A549 (cell line): ENCODE measurements at regions not wholly inside any gene's neighbourhood (a gene's known extent, or its start where the extent isn't known, plus 50 kb on each side); places are given as distances from the start of the nearest gene placed in this dataset.

Experiments
- ATAC-seq, 2 experiments: fragments of 200-7000 bp in 1 of 2; fragments of >200 bp in 1 of 2; cut with Nextera tagmentation in 1 of 2; cut with Tn5 transposase in 1 of 2; 3 replicates each; pipeline versions ENCODE4 v1.8.0 to v1.9.1; 2018 to 2020; ENCODE audit warnings: mild to moderate bottlenecking in 1 of 2, moderate library complexity in 1 of 2
- CTCF ChIA-PET: fragments of 300-600 bp; sonication (Branson Sonifier 250); formaldehyde crosslinking; extraction: SDS; loops from one replicate; lab custom pipeline; 2021; ENCODE audit warnings: antibody characterized with exemption, inconsistent platforms; lab: Yijun Ruan, JAX
- POLR2A ChIA-PET: fragments of 350-600 bp; formaldehyde crosslinking; extraction: SDS; loops from one replicate; lab custom pipeline; 2021; ENCODE audit warnings: antibody characterized with exemption, inconsistent platforms; lab: Yijun Ruan, JAX
- DNase-seq, 2 experiments: peaks; one replicate each; pipeline versions ENCODE4 v3.0.0 to v3.0.0-alpha.2; 2011 to 2016; ENCODE audit warnings: low read depth in 1 of 2, low spot score in 1 of 2
- FAIRE-seq: peaks from 2 replicates; lab custom pipeline; 2011; peaks lifted over from hg19 to GRCh38; lab: Jason Lieb, UNC
- H3K27ac ChIP-seq, 2 experiments: fragments of >200 bp; sonication (Bioruptor Twin); formaldehyde crosslinking; 3 replicates each; pipeline ENCODE4 v1.5.1; 2016 to 2017
- H3K4me1 ChIP-seq: fragments of >200 bp; sonication (Bioruptor Twin); formaldehyde crosslinking; 3 replicates; pipeline ENCODE4 v1.6.1; 2016
- H3K4me2 ChIP-seq: fragments of >200 bp; sonication (Bioruptor Twin); formaldehyde crosslinking; 3 replicates; pipeline ENCODE4 v1.6.1; 2016
- H3K4me3 ChIP-seq: fragments of >200 bp; sonication (Bioruptor Twin); formaldehyde crosslinking; 3 replicates; pipeline ENCODE4 v1.5.1; 2016
- H3K9me3 ChIP-seq: fragments of >200 bp; sonication (Bioruptor Twin); formaldehyde crosslinking; 3 replicates; pipeline ENCODE4 v1.6.1; 2016
- ATOH8 ChIP-seq: fragments of 250-450 bp; sonication (Bioruptor Pico); IDR thresholded peaks from 2 replicates; pipeline ENCODE4 v1.5.0; 2020; ENCODE audit warnings: low read depth, mild to moderate bottlenecking, moderate library complexity
- BCL3 ChIP-seq: fragments of >200 bp; sonication (Bioruptor Twin); formaldehyde crosslinking; IDR thresholded peaks from 3 replicates; pipeline ENCODE4 v1.6.1; 2016
- BHLHE40 ChIP-seq: IDR thresholded peaks from 2 replicates; pipeline ENCODE4 v1.6.1; 2012; ENCODE audit warnings: low read depth, low read length, inconsistent platforms
- CBX2 ChIP-seq: fragments of 200-600 bp; sonication (generic); IDR thresholded peaks from 2 replicates; pipeline ENCODE4 v1.6.1; 2016; ENCODE audit warnings: low read depth, mild to moderate bottlenecking, borderline replicate concordance
- CBX8 ChIP-seq: fragments of 200-600 bp; sonication (generic); IDR thresholded peaks from 2 replicates; pipeline ENCODE4 v1.6.1; 2016
- CEBPB ChIP-seq, 2 experiments: fragments of >200 bp in 1 of 2; sonication (Bioruptor Twin) in 1 of 2; formaldehyde crosslinking in 1 of 2; IDR thresholded peaks; 2 replicates each; pipeline ENCODE4 v1.6.1; 2012 to 2016
- CHD2 ChIP-seq: fragments of 150-350 bp; IDR thresholded peaks from 2 replicates; pipeline ENCODE4 v1.6.1; 2014; ENCODE audit warnings: low read length; ENCODE audit not compliant: partially characterized antibody
- CTCF ChIP-seq: fragments of >200 bp; sonication (Bioruptor Twin); formaldehyde crosslinking; IDR thresholded peaks from 3 replicates; pipeline ENCODE4 v1.5.1; 2016
- EHF ChIP-seq: fragments of 250-450 bp; sonication (Bioruptor Pico); IDR thresholded peaks from 2 replicates; pipeline ENCODE4 v1.5.0; 2020; ENCODE audit warnings: mild to moderate bottlenecking
- FOSB ChIP-seq: fragments of 250-450 bp; sonication (Bioruptor Pico); IDR thresholded peaks from 2 replicates; pipeline ENCODE4 v1.5.0; 2020; ENCODE audit warnings: mild to moderate bottlenecking, moderate library complexity
- FOSL2 ChIP-seq, 2 experiments: fragments of 450-650 bp in 1 of 2; fragments of >200 bp in 1 of 2; sonication (Bioruptor Twin) in 1 of 2; formaldehyde crosslinking; IDR thresholded peaks; 2 replicates each; pipeline versions ENCODE4 v1.5.0 to v1.6.1; 2016 to 2020; ENCODE audit warnings: mild to moderate bottlenecking in 1 of 2, moderate library complexity in 1 of 2
- FOXS1 ChIP-seq: fragments of 250-450 bp; sonication (Bioruptor Pico); IDR thresholded peaks from 2 replicates; pipeline ENCODE4 v1.5.0; 2020; ENCODE audit warnings: mild to moderate bottlenecking, moderate library complexity
- HDAC2 ChIP-seq: fragments of 200-600 bp; sonication (generic); IDR thresholded peaks from 2 replicates; pipeline ENCODE4 v1.6.1; 2016
- HES2 ChIP-seq: fragments of >200 bp; sonication (Bioruptor Twin); formaldehyde crosslinking; IDR thresholded peaks from 2 replicates; pipeline ENCODE4 v1.6.1; 2016
- HOXB5 ChIP-seq: fragments of 250-450 bp; sonication (Bioruptor Pico); IDR thresholded peaks from 2 replicates; pipeline ENCODE4 v1.5.0; 2020; ENCODE audit warnings: mild to moderate bottlenecking, moderate library complexity
- KDM1A ChIP-seq: fragments of 200-600 bp; sonication (generic); IDR thresholded peaks from 2 replicates; pipeline ENCODE4 v1.6.1; 2016; ENCODE audit warnings: low read depth, mild to moderate bottlenecking
- MAX ChIP-seq: IDR thresholded peaks from 2 replicates; pipeline ENCODE4 v1.6.1; 2012
- NFE2L2 ChIP-seq: fragments of 150-350 bp; conservative IDR thresholded peaks from 2 replicates; pipeline ENCODE4 v1.6.1; 2014; ENCODE audit warnings: low read length
- NPAS2 ChIP-seq: fragments of 250-450 bp; sonication (Bioruptor Pico); IDR thresholded peaks from 2 replicates; pipeline ENCODE4 v1.8.0; 2022; ENCODE audit warnings: mild to moderate bottlenecking, moderate library complexity, borderline replicate concordance
- NR3C1 ChIP-seq: fragments of >200 bp; sonication (Bioruptor Twin); formaldehyde crosslinking; IDR thresholded peaks from 3 replicates; pipeline ENCODE4 v1.6.1; 2017
- PHF8 ChIP-seq: fragments of 200-600 bp; sonication (generic); IDR thresholded peaks from 2 replicates; pipeline ENCODE4 v1.6.1; 2016; ENCODE audit warnings: low read depth, mild to moderate bottlenecking, antibody characterized with exemption, moderate library complexity, borderline replicate concordance
- POLR2A ChIP-seq: IDR thresholded peaks from 2 replicates; pipeline ENCODE4 v1.6.1; 2012; ENCODE audit warnings: mild to moderate bottlenecking, low read length
- RNF2 ChIP-seq: fragments of 200-600 bp; sonication (generic); IDR thresholded peaks from 2 replicates; pipeline ENCODE4 v1.6.1; 2016; ENCODE audit warnings: low read depth, mild to moderate bottlenecking, antibody characterized with exemption, moderate library complexity, borderline replicate concordance
- SREBF2 ChIP-seq: fragments of 450-650 bp; IDR thresholded peaks from 2 replicates; pipeline ENCODE4 v1.6.1; 2014; ENCODE audit warnings: mild to moderate bottlenecking, moderate library complexity
- TFCP2L1 ChIP-seq: fragments of 250-450 bp; sonication (Bioruptor Pico); IDR thresholded peaks from 2 replicates; pipeline ENCODE4 v1.5.0; 2021; ENCODE audit warnings: mild to moderate bottlenecking
- USF2 ChIP-seq: fragments of 450-650 bp; IDR thresholded peaks from 2 replicates; pipeline ENCODE4 v1.6.1; 2014; ENCODE audit warnings: antibody characterized with exemption
- ZC3H11A ChIP-seq: fragments of 450-650 bp; IDR thresholded peaks from 2 replicates; pipeline ENCODE4 v1.6.1; 2014; ENCODE audit warnings: antibody characterized with exemption, mild to moderate bottlenecking
- ZSCAN20 ChIP-seq: fragments of 250-450 bp; sonication (Bioruptor Pico); IDR thresholded peaks from 2 replicates; pipeline ENCODE4 v1.8.0; 2022; ENCODE audit warnings: mild to moderate bottlenecking, moderate library complexity
- WGBS: methylation state at CpG from one replicate; pipeline ENCODE4 v1.1.6; 2017; ENCODE audit errors: missing lambda C conversion rate; 5-methylcytosine and 5-hydroxymethylcytosine counted together

GRCh38 chr21:18148401-18148800, 96.2 kb upstream of the CHODL start:
- DNase-seq (no peak), FAIRE-seq (no peak), ATAC-seq (no peak)
- ChIA-PET POLR2A (no interaction called here), CTCF (no interaction called here)
- Histone ChIP-seq H3K9me3 (no peaks in the 10 kb centered on the region), H3K27ac (no peak overlapping the region), H3K4me3 (no peak overlapping the region), H3K4me2 (no peak overlapping the region), H3K4me1 (no peaks in the 10 kb centered on the region)
- no peak for TF ChIP-seq USF2
- no peak for TF ChIP-seq SREBF2
- no peak for TF ChIP-seq NPAS2 (CRISPR knock-in tag)
- TF ChIP-seq RNF2, result no peak
- TF ChIP-seq CEBPB (IDR thresholded peaks at IDR 0.05), result no peak
- no peak for TF ChIP-seq HOXB5
- TF ChIP-seq FOSB (CRISPR knock-in tag), result no peak
- TF ChIP-seq CBX8, result no peak
- TF ChIP-seq NFE2L2, result no peak
- TF ChIP-seq CTCF, result no peak
- no peak for TF ChIP-seq FOSL2 (IDR thresholded peaks at IDR 0.05)
- no peak for TF ChIP-seq FOSL2 (CRISPR knock-in tag; IDR thresholded peaks at IDR 0.05)
- TF ChIP-seq ATOH8, result no peak
- TF ChIP-seq KDM1A, result no peak
- no peak for TF ChIP-seq NR3C1

- DNase-seq, result no peak
Measured at GRCh38 chr21:18147678-18148077, 97.0 kb upstream of the CHODL start.

GRCh38 chr21:18146820-18147219, 97.8 kb upstream of the CHODL start:
- Histone ChIP-seq H3K4me3 (no peak overlapping the region), H3K4me2 (no peak overlapping the region), H3K4me1 (no peaks in the 10 kb centered on the region), H3K27ac (no peak overlapping the region), H3K9me3 (no peaks in the 10 kb centered on the region)
- TF ChIP-seq TFCP2L1 (CRISPR knock-in tag), result no peak
- no peak for TF ChIP-seq ZC3H11A
- no peak for ATAC-seq
- no peak for DNase-seq
- FAIRE-seq, result no peak
- ChIA-PET CTCF (no interaction called here), POLR2A (no interaction called here)

More at GRCh38 chr21:18147678-18148077, 97.0 kb upstream of the CHODL start:
- H3K9me3 ChIP-seq, result no peaks in the 10 kb centered on the region
- H3K4me1 ChIP-seq, result no peaks in the 10 kb centered on the region
- ATAC-seq, result no peak
- TF ChIP-seq PHF8, result no peak
- no peak for TF ChIP-seq SREBF2
- TF ChIP-seq, all 56 proteins: peak for 0
- H3K4me2 ChIP-seq, result no peak overlapping the region
- ChIA-PET CTCF (no interaction called here), POLR2A (no interaction called here)
- no peak for FAIRE-seq
- no peak overlapping the region for H3K27ac ChIP-seq
- H3K4me3 ChIP-seq, result no peak overlapping the region
- WGBS, result 0% methylated on average over 3 of the region's 3 CpGs

- DNase-seq, result no peak
- CTCF ChIA-PET, result no interaction called here
- H3K9me3 ChIP-seq, result no peaks in the 10 kb centered on the region
- no peak overlapping the region for H3K4me2 ChIP-seq
- H3K27ac ChIP-seq, result no peak overlapping the region
- no peak overlapping the region for H3K4me3 ChIP-seq
- no peak for ATAC-seq
- H3K4me1 ChIP-seq, result no peaks in the 10 kb centered on the region
- FAIRE-seq, result no peak
- WGBS, result 33% methylated on average over 3 of the region's 3 CpGs
- POLR2A ChIA-PET, result no interaction called here
- TF ChIP-seq BCL3 (no peak), HES2 (no peak), CBX8 (no peak), CTCF (no peak), CBX2 (no peak), FOXS1 (CRISPR knock-in tag) (no peak), MAX (no peak), ZSCAN20 (CRISPR knock-in tag) (no peak), EHF (no peak), BHLHE40 (no peak), HDAC2 (no peak), POLR2A (no peak), CHD2 (no peak)
Measured at GRCh38 chr21:18144339-18144738, 100.3 kb upstream of the CHODL start.
